UCSD-AML1 (cell line): ENCODE measurements at regions not wholly inside any gene's neighbourhood (a gene's known extent, or its start where the extent isn't known, plus 50 kb on each side); places are given as distances from the start of the nearest gene placed in this dataset.

Experiments used
- DNase-seq: peaks from one replicate; lab custom pipeline; 2025; ENCODE audit not compliant: unreplicated experiment; lab: John Stamatoyannopoulos, UW

- DNase-seq = no peak
Measured at GRCh38 chr15:47577000-47577399, 140.3 kb upstream of the SEMA6D start.

- no peak for DNase-seq
Measured at GRCh38 chr15:47577461-47577860, 139.8 kb upstream of the SEMA6D start.

GRCh38 chr15:47582233-47582632 lies 135.1 kb upstream of the SEMA6D start:
- no peak for DNase-seq

GRCh38 chr15:47584316-47584715 lies 133.0 kb upstream of the SEMA6D start:
- no peak for DNase-seq

- no peak for DNase-seq
Measured at GRCh38 chr15:47586653-47587224, 130.6 kb upstream of the SEMA6D start.

- no peak for DNase-seq
Measured at GRCh38 chr15:47587940-47588802, 129.1 kb upstream of the SEMA6D start.

GRCh38 chr15:47588958-47589357 lies 128.3 kb upstream of the SEMA6D start:
- no peak for DNase-seq

GRCh38 chr15:47598996-47599395 lies 118.3 kb upstream of the SEMA6D start:
- no peak for DNase-seq

GRCh38 chr15:47599806-47600205 lies 117.5 kb upstream of the SEMA6D start:
- DNase-seq = no peak

GRCh38 chr15:47602121-47602520 lies 115.2 kb upstream of the SEMA6D start:
- DNase-seq = no peak

GRCh38 chr15:47603026-47603425 lies 114.3 kb upstream of the SEMA6D start:
- DNase-seq = no peak

- DNase-seq = no peak
Measured at GRCh38 chr15:47607695-47608094, 109.6 kb upstream of the SEMA6D start.

GRCh38 chr15:47609693-47610092 lies 107.6 kb upstream of the SEMA6D start:
- no peak for DNase-seq

- no peak for DNase-seq
Measured at GRCh38 chr15:47610736-47611135, 106.6 kb upstream of the SEMA6D start.

- DNase-seq = no peak
Measured at GRCh38 chr15:47614360-47615011, 102.8 kb upstream of the SEMA6D start.

GRCh38 chr15:47616876-47617275 lies 100.4 kb upstream of the SEMA6D start:
- DNase-seq = no peak

- DNase-seq = no peak
Measured at GRCh38 chr15:47618241-47618640, 99.1 kb upstream of the SEMA6D start.

GRCh38 chr15:47620960-47621681 lies 96.2 kb upstream of the SEMA6D start:
- no peak for DNase-seq

- no peak for DNase-seq
Measured at GRCh38 chr15:47622055-47622454, 95.2 kb upstream of the SEMA6D start.

- no peak for DNase-seq
Measured at GRCh38 chr15:47624503-47624902, 92.8 kb upstream of the SEMA6D start.

GRCh38 chr15:47639042-47639441 lies 78.3 kb upstream of the SEMA6D start:
- no peak for DNase-seq
